DOHH2 (cell line): ENCODE measurements at regions not wholly inside any gene's neighbourhood (a gene's known extent, or its start where the extent isn't known, plus 50 kb on each side); places are given as distances from the start of the nearest gene placed in this dataset.

Source experiments
- H3F3A ChIP-seq: fragments of 200-600 bp; sonication (generic), shearing (Covaris generic); 2 replicates; pipeline ENCODE4 v1.6.0; 2016; ENCODE audit warnings: antibody characterized with exemption, mild to moderate bottlenecking; ENCODE audit not compliant: control insufficient read depth, insufficient read depth
- H3K27ac ChIP-seq: fragments of 200-600 bp; sonication (generic); 2 replicates; pipeline ENCODE4 v1.5.1; 2014; ENCODE audit warnings: low read depth, mild to moderate bottlenecking, low read length, moderate library complexity
- H3K27me3 ChIP-seq: fragments of 200-600 bp; sonication (generic); 2 replicates; pipeline ENCODE4 v1.6.1; 2014; ENCODE audit warnings: mild to moderate bottlenecking, low read length, mixed read lengths; ENCODE audit not compliant: control insufficient read depth
- H3K36me3 ChIP-seq: fragments of 200-600 bp; sonication (generic); 2 replicates; pipeline ENCODE4 v1.6.1; 2014; ENCODE audit warnings: mild to moderate bottlenecking, low read length, moderate library complexity, mixed read lengths; ENCODE audit not compliant: control insufficient read depth
- H3K4me1 ChIP-seq: fragments of 200-600 bp; sonication (generic); 2 replicates; pipeline ENCODE4 v1.6.1; 2014; ENCODE audit warnings: mild to moderate bottlenecking, low read length, mixed read lengths; ENCODE audit not compliant: control insufficient read depth
- H3K4me2 ChIP-seq: fragments of 200-600 bp; sonication (generic); 2 replicates; pipeline ENCODE4 v1.6.0; 2014; ENCODE audit warnings: mild to moderate bottlenecking, low read length, moderate library complexity
- H3K4me3 ChIP-seq: fragments of 200-600 bp; sonication (generic); 2 replicates; pipeline ENCODE4 v1.5.1; 2014; ENCODE audit warnings: mild to moderate bottlenecking, low read length, mixed read lengths
- H3K79me2 ChIP-seq: fragments of 200-600 bp; sonication (generic); 2 replicates; pipeline ENCODE4 v1.6.1; 2014; ENCODE audit warnings: mild to moderate bottlenecking, low read length, mixed read lengths; ENCODE audit not compliant: control insufficient read depth
- H3K9me2 ChIP-seq: fragments of 200-600 bp; sonication (generic); replicated peaks from 2 replicates; pipeline ENCODE4 v1.6.1; 2014; ENCODE audit warnings: mild to moderate bottlenecking, low read length, mixed read lengths; ENCODE audit not compliant: control insufficient read depth
- H3K9me3 ChIP-seq: fragments of 200-600 bp; sonication (generic); 2 replicates; pipeline ENCODE4 v1.6.1; 2014; ENCODE audit warnings: antibody characterized with exemption, low read length, mixed read lengths; ENCODE audit not compliant: control insufficient read depth, insufficient read depth
- H4K20me1 ChIP-seq: fragments of 200-600 bp; sonication (generic); 2 replicates; pipeline ENCODE4 v1.6.0; 2014; ENCODE audit warnings: low read depth, mild to moderate bottlenecking, antibody characterized with exemption, low read length, moderate library complexity; ENCODE audit not compliant: control insufficient read depth, insufficient read depth
- CTCF ChIP-seq: fragments of 200-600 bp; sonication (generic); IDR thresholded peaks from one replicate; pipeline ENCODE4 v1.5.1; 2014; ENCODE audit warnings: antibody characterized with exemption, mild to moderate bottlenecking, low read depth, low read length; ENCODE audit not compliant: poor library complexity, severe bottlenecking
- EZH2phosphoT487 ChIP-seq: fragments of 200-600 bp; sonication (generic); IDR thresholded peaks from 2 replicates; pipeline ENCODE4 v1.6.1; 2017; ENCODE audit warnings: borderline replicate concordance, mild to moderate bottlenecking, antibody characterized with exemption, low read length, moderate library complexity, mixed read lengths

DNA sequence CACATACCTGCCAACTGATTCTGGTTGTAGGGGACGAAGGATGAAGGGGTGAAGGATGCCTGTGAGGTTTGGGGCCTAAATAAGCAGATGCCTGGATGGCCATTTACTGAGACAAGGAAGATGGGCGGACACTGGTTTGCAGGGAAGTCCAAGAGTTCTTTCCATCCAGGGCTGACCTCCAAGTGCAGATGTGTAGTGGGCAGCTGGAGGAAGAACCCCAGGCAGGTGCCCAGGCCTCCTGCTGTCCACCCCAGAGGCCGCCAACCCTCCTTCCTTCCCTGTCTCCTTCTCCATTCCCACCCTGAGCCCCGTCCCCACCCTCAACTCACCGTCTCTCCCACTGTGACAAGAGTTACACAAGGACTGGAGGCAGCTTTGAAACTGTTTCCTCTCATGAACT is 171.5 kb downstream of the KATNAL1 start:
- peaks cover 7% of the 10 kb centered on the region for H3K4me1 ChIP-seq

GRCh38 chr13:30135351-30135750 is 172.0 kb downstream of the KATNAL1 start:
- no peaks in the 10 kb centered on the region for H4K20me1 ChIP-seq
- no peaks in the 10 kb centered on the region for H3K9me2 ChIP-seq
- no peaks in the 10 kb centered on the region for H3K79me2 ChIP-seq
- H3K27ac ChIP-seq = no peak overlapping the region
- H3K4me2 ChIP-seq = no peak overlapping the region
- peaks cover 7% of the 10 kb centered on the region for H3K4me1 ChIP-seq
- TF ChIP-seq EZH2phosphoT487 (no peak), CTCF (no peak)
- no peaks in the 10 kb centered on the region for H3K36me3 ChIP-seq
- H3F3A ChIP-seq = no peaks in the 10 kb centered on the region
- H3K4me3 ChIP-seq = no peak overlapping the region
- no peaks in the 10 kb centered on the region for H3K9me3 ChIP-seq
- H3K27me3 ChIP-seq = no peaks in the 10 kb centered on the region

More for the DNA sequence above, 171.5 kb downstream of the KATNAL1 start:
- Histone ChIP-seq H3K4me2 (no peak overlapping the region), H3K36me3 (no peaks in the 10 kb centered on the region), H4K20me1 (no peaks in the 10 kb centered on the region), H3K9me2 (no peaks in the 10 kb centered on the region), H3K27me3 (no peaks in the 10 kb centered on the region), H3K79me2 (no peaks in the 10 kb centered on the region), H3K9me3 (no peaks in the 10 kb centered on the region), H3K27ac (no peak overlapping the region), H3K4me3 (no peak overlapping the region), H3F3A (no peaks in the 10 kb centered on the region)
- TF ChIP-seq EZH2phosphoT487 (no peak), CTCF (no peak)

DNA sequence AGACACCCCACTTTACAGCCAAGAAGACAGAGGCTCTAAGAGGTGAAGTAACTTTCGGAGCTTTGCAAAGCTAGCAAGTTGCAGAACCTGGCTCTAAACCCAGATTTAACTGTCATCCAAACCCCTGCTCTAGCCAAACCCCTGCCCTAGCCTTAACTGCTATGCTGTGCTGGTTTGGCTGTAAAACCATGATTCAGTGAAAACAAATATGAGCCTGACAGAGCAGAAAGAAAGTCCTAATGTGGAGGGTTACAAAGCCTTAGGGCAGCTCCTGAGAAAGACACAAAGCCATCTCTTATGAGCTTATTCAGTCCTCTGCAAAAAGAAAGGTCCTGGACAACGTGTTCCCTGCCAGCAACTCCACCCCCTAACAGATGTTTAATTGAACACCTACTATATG is 172.8 kb downstream of the KATNAL1 start:
- Histone ChIP-seq H3K4me1 (peaks cover 7% of the 10 kb centered on the region), H3K9me2 (no peaks in the 10 kb centered on the region), H3K79me2 (no peaks in the 10 kb centered on the region), H3F3A (no peaks in the 10 kb centered on the region), H3K9me3 (no peaks in the 10 kb centered on the region), H4K20me1 (no peaks in the 10 kb centered on the region), H3K4me2 (no peak overlapping the region), H3K4me3 (no peak overlapping the region), H3K36me3 (no peaks in the 10 kb centered on the region), H3K27ac (no peak overlapping the region), H3K27me3 (no peaks in the 10 kb centered on the region)
- TF ChIP-seq EZH2phosphoT487 = no peak
- no peak for TF ChIP-seq CTCF

DNA sequence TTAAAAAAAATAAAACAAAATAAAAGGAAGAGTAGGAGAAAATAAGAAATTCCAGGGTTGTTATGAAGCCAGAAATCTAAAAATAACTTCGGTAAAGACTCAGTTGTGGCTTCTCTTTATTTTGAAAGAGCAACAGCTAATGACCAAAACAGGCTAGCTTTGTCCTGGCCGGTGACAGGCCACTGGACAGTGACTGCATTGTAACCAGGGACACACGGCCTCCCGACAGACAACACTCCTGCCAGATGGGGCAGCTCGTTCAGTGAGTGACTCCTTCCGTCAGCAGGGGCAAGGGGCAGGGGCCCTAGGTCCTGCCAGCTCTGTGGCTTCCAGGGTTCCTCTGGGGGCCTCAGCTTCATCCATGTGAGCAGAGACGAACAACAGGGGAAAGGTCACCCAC is 173.4 kb downstream of the KATNAL1 start:
- H3K9me3 ChIP-seq = no peaks in the 10 kb centered on the region
- H3K36me3 ChIP-seq = no peaks in the 10 kb centered on the region
- H4K20me1 ChIP-seq = no peaks in the 10 kb centered on the region
- H3K9me2 ChIP-seq = no peaks in the 10 kb centered on the region
- no peak for TF ChIP-seq EZH2phosphoT487
- H3K4me1 ChIP-seq = peaks cover 7% of the 10 kb centered on the region
- H3F3A ChIP-seq = no peaks in the 10 kb centered on the region
- H3K79me2 ChIP-seq = no peaks in the 10 kb centered on the region
- H3K4me2 ChIP-seq = no peak overlapping the region
- no peak overlapping the region for H3K27ac ChIP-seq
- no peaks in the 10 kb centered on the region for H3K27me3 ChIP-seq
- H3K4me3 ChIP-seq = no peak overlapping the region
